HepG2 (cell line): ENCODE measurements at regions not wholly inside any gene's neighbourhood (a gene's known extent, or its start where the extent isn't known, plus 50 kb on each side); places are given as distances from the start of the nearest gene placed in this dataset.

Experiments
- ATAC-seq: fragments of 200-7000 bp; cut with Tn5 transposase; 3 replicates; pipeline ENCODE4 v1.9.1; 2020; ENCODE audit warnings: mild to moderate bottlenecking, moderate library complexity
- BruUV-seq: library from RNA; stranded (reverse); fragments of 400-500 nt; replicated peaks from 2 replicates; lab custom pipeline; 2021; lab: Mats Ljungman, UMichigan
- CTCF ChIA-PET: fragments of 300-600 bp; formaldehyde crosslinking; extraction: SDS; loops from one replicate; lab custom pipeline; 2021; ENCODE audit warnings: low total read pairs, inconsistent platforms, low intra/inter-chr PET ratio; lab: Yijun Ruan, JAX
- POLR2A ChIA-PET: fragments of 350-600 bp; sonication (Branson Sonifier 250); formaldehyde crosslinking; loops from one replicate; lab custom pipeline; 2020; ENCODE audit warnings: antibody characterized with exemption, inconsistent platforms; lab: Yijun Ruan, JAX
- DNase-seq: peaks from one replicate; pipeline ENCODE4 v3.0.0-alpha.2; 2015; ENCODE audit warnings: low spot score
- FAIRE-seq: peaks from 3 replicates; lab custom pipeline; 2011; peaks lifted over from hg19 to GRCh38; lab: Jason Lieb, UNC
- H2AFZ ChIP-seq: one replicate; pipeline ENCODE4 v1.6.1; 2011; ENCODE audit warnings: low read length, inconsistent platforms
- H3K27ac ChIP-seq: fragments of 300-600 bp; 3 replicates; pipeline ENCODE4 v1.8.0; 2011; ENCODE audit warnings: mixed run types, mild to moderate bottlenecking, mixed read lengths, low read length, inconsistent platforms; ENCODE audit not compliant: insufficient read depth; ENCODE audit errors: extremely low read length
- H3K27me3 ChIP-seq, 2 experiments: fragments of 200-600 bp in 1 of 2; 2 replicates in 1 of 2; 3 replicates in 1 of 2; pipeline versions ENCODE4 v1.6.0 to v1.8.0; 2011; ENCODE audit warnings: low read length in 2 of 2, mild to moderate bottlenecking in 2 of 2, moderate library complexity in 2 of 2, inconsistent platforms in 1 of 2; ENCODE audit not compliant: insufficient read depth in 2 of 2, control insufficient read depth in 1 of 2
- H3K36me3 ChIP-seq, 2 experiments: fragments of 200-600 bp in 1 of 2; replicated peaks in 1 of 2; 2 replicates in 1 of 2; 3 replicates in 1 of 2; pipeline versions ENCODE4 v1.5.1 to v1.8.0; 2011; ENCODE audit warnings: low read length in 2 of 2, inconsistent platforms in 1 of 2; ENCODE audit not compliant: insufficient read depth in 2 of 2, control insufficient read depth in 1 of 2
- H3K4me1 ChIP-seq: 2 replicates; pipeline ENCODE4 v1.5.1; 2012; ENCODE audit warnings: low read length, inconsistent platforms; ENCODE audit not compliant: insufficient read depth
- H3K4me2 ChIP-seq: 2 replicates; pipeline ENCODE4 v1.6.0; 2011; ENCODE audit warnings: low read depth, low read length, inconsistent platforms
- H3K4me3 ChIP-seq, 3 experiments: fragments of 200-600 bp in 1 of 3; sonication (generic), shearing (Covaris generic) in 1 of 3; replicated peaks in 1 of 3; 2 replicates each; pipeline ENCODE4 v1.5.1; 2011 to 2016; ENCODE audit warnings: low read length in 3 of 3, inconsistent platforms in 2 of 3, low read depth in 2 of 3, mild to moderate bottlenecking in 2 of 3, control low read depth in 1 of 3, mixed read lengths in 1 of 3; ENCODE audit not compliant: insufficient read depth in 1 of 3
- H3K79me2 ChIP-seq: one replicate; pipeline ENCODE4 v1.6.1; 2011; ENCODE audit warnings: low read length, inconsistent platforms; ENCODE audit not compliant: insufficient read depth
- H3K9ac ChIP-seq: 2 replicates; pipeline ENCODE4 v1.6.0; 2011; ENCODE audit warnings: mild to moderate bottlenecking, low read depth, low read length, inconsistent platforms; ENCODE audit not compliant: insufficient read depth
- H3K9me3 ChIP-seq: 2 replicates; pipeline ENCODE4 v1.5.1; 2012; ENCODE audit warnings: mild to moderate bottlenecking, low read length
- H4K20me1 ChIP-seq: 2 replicates; pipeline ENCODE4 v1.6.0; 2011; ENCODE audit warnings: inconsistent platforms, mild to moderate bottlenecking, low read length, moderate library complexity; ENCODE audit not compliant: insufficient read depth
- DR1 ChIP-seq: sonication (generic); formaldehyde crosslinking; IDR thresholded peaks from 2 replicates; pipeline ENCODE4 v1.8.0; 2021; ENCODE audit warnings: mild to moderate bottlenecking, missing genetic modification reagents, inconsistent platforms
- E2F5 ChIP-seq: sonication (generic); formaldehyde crosslinking; conservative IDR thresholded peaks from 2 replicates; pipeline ENCODE4 v1.4.0; 2020; ENCODE audit warnings: missing genetic modification reagents
- EHMT2 ChIP-seq: fragments of 200-600 bp; sonication (generic); IDR thresholded peaks from 2 replicates; pipeline ENCODE4 v1.7.0; 2017; ENCODE audit warnings: antibody characterized with exemption, low read depth, low read length, borderline replicate concordance
- HOXA7 ChIP-seq: sonication (generic); formaldehyde crosslinking; IDR thresholded peaks from 2 replicates; pipeline ENCODE4 v1.8.1; 2022; ENCODE audit warnings: mild to moderate bottlenecking, missing genetic modification reagents, moderate library complexity
- KLF9 ChIP-seq: IDR thresholded peaks from 2 replicates; pipeline ENCODE4 v1.6.1; 2016; ENCODE audit warnings: low read depth
- PHF8 ChIP-seq: sonication (generic); formaldehyde crosslinking; IDR thresholded peaks from 2 replicates; pipeline ENCODE4 v1.5.0; 2020; ENCODE audit warnings: missing genetic modification reagents
- PRDM4 ChIP-seq: sonication (generic); formaldehyde crosslinking; IDR thresholded peaks from 2 replicates; pipeline ENCODE4 v1.9.0; 2021; ENCODE audit warnings: missing genetic modification reagents, borderline replicate concordance
- SMC3 ChIP-seq: IDR thresholded peaks from 2 replicates; pipeline ENCODE4 v1.6.1; 2011; ENCODE audit warnings: low read length, improper control_type of control experiment
- ZBTB21 ChIP-seq: sonication (generic); formaldehyde crosslinking; IDR thresholded peaks from 2 replicates; pipeline ENCODE4 v1.4.0; 2020; ENCODE audit warnings: missing genetic modification reagents
- ZNF124 ChIP-seq: sonication (generic); formaldehyde crosslinking; IDR thresholded peaks from 2 replicates; pipeline ENCODE4 v1.4.0; 2020; ENCODE audit warnings: missing genetic modification reagents
- WGBS: methylation state at CpG from one replicate; pipeline ENCODE4 v1.1.6; 2017; ENCODE audit warnings: low lambda C conversion rate; 5-methylcytosine and 5-hydroxymethylcytosine counted together
- in situ Hi-C: cut with HindIII; loops from 2 replicates; pipeline ENCODE4 v1.10.0; 2017; ENCODE audit warnings: low pct_unique_long_range_greater_than_20kb; ENCODE audit not compliant: extremely low pct_ligation_motif_present
- intact Hi-C: fragments of 100-400 bp; cut with micrococcal nuclease; formaldehyde crosslinking; loops from one replicate; pipeline ENCODE4 v1.10.0; 2022; ENCODE audit not compliant: unreplicated experiment
- TF ChIP-seq, protein P1 (sequence below): sonication (generic); formaldehyde crosslinking; IDR thresholded peaks from 2 replicates; pipeline ENCODE4 v1.5.1; 2020; ENCODE audit warnings: missing genetic modification reagents, mild to moderate bottlenecking, borderline replicate concordance

- no peak for TF ChIP-seq ZBTB21
- no peak for TF ChIP-seq PHF8 (CRISPR knock-in tag)
- TF ChIP-seq KLF9 = no peak
- TF ChIP-seq ZNF124 (CRISPR knock-in tag) = no peak
- TF ChIP-seq SMC3 = no peak
Measured at GRCh38 chr2:151037434-151037833, 224.2 kb downstream of the RBM43 start (continued).

GRCh38 chr2:151033271-151034248, 228.1 kb downstream of the RBM43 start:
- Histone ChIP-seq H3K4me3 (no peak overlapping the region), H3K27me3 (no peaks in the 10 kb centered on the region; a peak in 1 of 5 replicates), H2AFZ (no peak overlapping the region)
- in situ Hi-C loops = no loop called here
- intact Hi-C loops = loop anchor here (5.0 kb wide), 1 partner anchor 204 kb away; no protein-coding TSS in a partner anchor
- no peak for ATAC-seq
- TF ChIP-seq E2F5 = no peak
- TF ChIP-seq DR1 (CRISPR knock-in tag) = no peak
- TF ChIP-seq HOXA7 (CRISPR knock-in tag) = no peak
- TF ChIP-seq EHMT2 = no peak
- TF ChIP-seq, protein P1, sequence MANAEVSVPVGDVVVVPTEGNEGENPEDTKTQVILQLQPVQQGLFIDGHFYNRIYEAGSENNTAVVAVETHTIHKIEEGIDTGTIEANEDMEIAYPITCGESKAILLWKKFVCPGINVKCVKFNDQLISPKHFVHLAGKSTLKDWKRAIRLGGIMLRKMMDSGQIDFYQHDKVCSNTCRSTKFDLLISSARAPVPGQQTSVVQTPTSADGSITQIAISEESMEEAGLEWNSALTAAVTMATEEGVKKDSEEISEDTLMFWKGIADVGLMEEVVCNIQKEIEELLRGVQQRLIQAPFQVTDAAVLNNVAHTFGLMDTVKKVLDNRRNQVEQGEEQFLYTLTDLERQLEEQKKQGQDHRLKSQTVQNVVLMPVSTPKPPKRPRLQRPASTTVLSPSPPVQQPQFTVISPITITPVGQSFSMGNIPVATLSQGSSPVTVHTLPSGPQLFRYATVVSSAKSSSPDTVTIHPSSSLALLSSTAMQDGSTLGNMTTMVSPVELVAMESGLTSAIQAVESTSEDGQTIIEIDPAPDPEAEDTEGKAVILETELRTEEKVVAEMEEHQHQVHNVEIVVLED (CRISPR knock-in tag) = no peak
- TF ChIP-seq PRDM4 (CRISPR knock-in tag) = no peak
- TF ChIP-seq, all 625 proteins: peak for 0
- Histone ChIP-seq H4K20me1 (no peaks in the 10 kb centered on the region), H3K36me3 (no peaks in the 10 kb centered on the region), H3K79me2 (no peaks in the 10 kb centered on the region), H3K9ac (no peak overlapping the region), H3K4me2 (no peak overlapping the region), H3K4me1 (no peaks in the 10 kb centered on the region), H3K27ac (no peak overlapping the region), H3K9me3 (no peaks in the 10 kb centered on the region)
- no TSS peak for BruUV-seq
- FAIRE-seq (no peak), DNase-seq (no peak)
- WGBS = 12% methylated on average over 4 of the region's 4 CpGs
- ChIA-PET CTCF (no interaction called here), POLR2A (no interaction called here)
